H4 (cell line): ENCODE measurements at regions not wholly inside any gene's neighbourhood (a gene's known extent, or its start where the extent isn't known, plus 50 kb on each side); places are given as distances from the start of the nearest gene placed in this dataset.
"Not testable (repeated sequence)": the region's sequence is repeated elsewhere in the genome, so short reads cannot be mapped to it uniquely, and the experiment has no call there.

ENCODE experiments used
- DNase-seq: peaks from one replicate; pipeline ENCODE4 v3.0.0-alpha.2; 2015; ENCODE audit warnings: low spot score

- no peak for DNase-seq
Measured at GRCh38 chr18:5021558-5021957, 175.5 kb downstream of the AKAIN1 start.

GRCh38 chr18:5015213-5015612 is 181.8 kb downstream of the AKAIN1 start:
- DNase-seq, result no peak

- DNase-seq, result not testable (repeated sequence)
Measured at GRCh38 chr18:5004031-5004820, 192.8 kb downstream of the AKAIN1 start.

GRCh38 chr18:4994710-4995109 is 202.3 kb downstream of the AKAIN1 start:
- no peak for DNase-seq

- DNase-seq, result no peak
Measured at GRCh38 chr18:4987452-4988405, 209.3 kb downstream of the AKAIN1 start.

GRCh38 chr18:4986677-4987076 is 210.4 kb downstream of the AKAIN1 start:
- no peak for DNase-seq

- no peak for DNase-seq
Measured at GRCh38 chr18:4986066-4986465, 211.0 kb downstream of the AKAIN1 start.

GRCh38 chr18:4961121-4961909 is 235.7 kb downstream of the AKAIN1 start:
- no peak for DNase-seq

GRCh38 chr18:4960578-4960977 is 236.5 kb downstream of the AKAIN1 start:
- DNase-seq, result no peak

GRCh38 chr18:4931209-4931608 is 265.8 kb downstream of the AKAIN1 start:
- DNase-seq, result no peak

GRCh38 chr18:4921548-4921947 is 275.5 kb downstream of the AKAIN1 start:
- no peak for DNase-seq

GRCh38 chr18:4917509-4917908 is 279.5 kb downstream of the AKAIN1 start:
- not testable (repeated sequence) for DNase-seq

- no peak for DNase-seq
Measured at GRCh38 chr18:4908328-4908727, 288.7 kb downstream of the AKAIN1 start.

- no peak for DNase-seq
Measured at GRCh38 chr18:4906856-4907255, 290.2 kb downstream of the AKAIN1 start.

GRCh38 chr18:4888251-4889040 is 308.6 kb downstream of the AKAIN1 start:
- DNase-seq, result no peak

- DNase-seq, result no peak
Measured at GRCh38 chr18:4878480-4878879, 318.6 kb downstream of the AKAIN1 start.

- no peak for DNase-seq
Measured at GRCh38 chr18:4871197-4871596, 325.9 kb downstream of the AKAIN1 start.

- no peak for DNase-seq
Measured at GRCh38 chr18:4870177-4870773, 326.8 kb downstream of the AKAIN1 start.

GRCh38 chr18:4869155-4869554 is 327.9 kb downstream of the AKAIN1 start:
- no peak for DNase-seq

- no peak for DNase-seq
Measured at GRCh38 chr18:4858379-4859127, 338.5 kb downstream of the AKAIN1 start.
